ENCODE measurements at regions not wholly inside any gene's neighbourhood (a gene's known extent, or its start where the extent isn't known, plus 50 kb on each side); places are given as distances from the start of the nearest gene placed in this dataset.

DNA sequence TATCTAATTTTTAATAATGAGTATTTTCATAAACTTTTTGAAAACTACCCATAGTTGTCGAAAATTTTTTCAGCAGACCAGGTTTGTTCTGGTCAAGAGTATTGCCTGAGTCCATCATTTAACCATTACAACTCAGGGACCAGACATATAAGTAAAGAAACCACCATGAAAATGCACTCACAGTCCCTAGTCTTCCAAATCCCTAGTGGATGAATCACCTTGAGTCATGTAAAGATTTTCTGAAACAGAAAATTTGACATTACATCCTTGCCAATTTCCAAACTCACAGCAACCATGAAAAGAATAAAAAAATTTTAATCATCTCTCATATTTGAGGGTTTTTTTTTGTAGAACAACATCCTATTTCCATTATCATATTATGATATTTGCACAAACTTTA lies 1337.5 kb upstream of the CDH8 start:
- Histone ChIP-seq H3K4me3 (ENCODE audit: low read depth, low read length) (no peak overlapping the region), H3K36me3 (no peaks in the 10 kb centered on the region), H3K27ac (no peak overlapping the region), H3K9me3 (ENCODE audit: severe bottlenecking) (no peaks in the 10 kb centered on the region), H3K27me3 (ENCODE audit: insufficient read depth, low read depth, severe bottlenecking) (no peaks in the 10 kb centered on the region)
- no peak for DNase-seq
- TF ChIP-seq, protein P1, sequence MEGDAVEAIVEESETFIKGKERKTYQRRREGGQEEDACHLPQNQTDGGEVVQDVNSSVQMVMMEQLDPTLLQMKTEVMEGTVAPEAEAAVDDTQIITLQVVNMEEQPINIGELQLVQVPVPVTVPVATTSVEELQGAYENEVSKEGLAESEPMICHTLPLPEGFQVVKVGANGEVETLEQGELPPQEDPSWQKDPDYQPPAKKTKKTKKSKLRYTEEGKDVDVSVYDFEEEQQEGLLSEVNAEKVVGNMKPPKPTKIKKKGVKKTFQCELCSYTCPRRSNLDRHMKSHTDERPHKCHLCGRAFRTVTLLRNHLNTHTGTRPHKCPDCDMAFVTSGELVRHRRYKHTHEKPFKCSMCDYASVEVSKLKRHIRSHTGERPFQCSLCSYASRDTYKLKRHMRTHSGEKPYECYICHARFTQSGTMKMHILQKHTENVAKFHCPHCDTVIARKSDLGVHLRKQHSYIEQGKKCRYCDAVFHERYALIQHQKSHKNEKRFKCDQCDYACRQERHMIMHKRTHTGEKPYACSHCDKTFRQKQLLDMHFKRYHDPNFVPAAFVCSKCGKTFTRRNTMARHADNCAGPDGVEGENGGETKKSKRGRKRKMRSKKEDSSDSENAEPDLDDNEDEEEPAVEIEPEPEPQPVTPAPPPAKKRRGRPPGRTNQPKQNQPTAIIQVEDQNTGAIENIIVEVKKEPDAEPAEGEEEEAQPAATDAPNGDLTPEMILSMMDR (IDR thresholded peaks at IDR 0.05; ENCODE audit: low read depth, low read length) = no peak

DNA sequence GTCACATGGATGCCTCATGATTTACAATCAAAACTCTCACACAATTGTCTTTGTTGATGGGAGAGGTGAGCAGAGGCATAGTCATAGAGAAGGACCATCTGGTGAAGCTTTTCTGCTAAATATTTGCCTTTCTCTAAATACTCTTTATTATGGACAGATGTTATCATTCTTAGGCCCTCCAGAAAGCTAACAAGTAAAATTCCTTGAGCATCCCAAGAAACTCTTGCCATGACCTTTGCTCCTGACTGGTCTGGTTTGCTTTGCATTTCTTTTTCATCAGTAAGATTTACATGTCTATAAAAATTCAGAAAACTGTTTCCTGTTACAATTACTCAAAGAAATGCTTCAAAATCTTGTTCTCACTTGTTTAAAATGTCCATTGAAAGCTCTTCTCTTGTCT lies 1336.6 kb upstream of the CDH8 start:
- TF ChIP-seq, protein P1 (IDR thresholded peaks at IDR 0.05; ENCODE audit: low read depth, low read length) = no peak
- Histone ChIP-seq H3K27ac (no peak overlapping the region), H3K36me3 (no peaks in the 10 kb centered on the region), H3K27me3 (ENCODE audit: insufficient read depth, low read depth, severe bottlenecking) (no peaks in the 10 kb centered on the region), H3K4me3 (ENCODE audit: low read depth, low read length) (no peak overlapping the region), H3K9me3 (ENCODE audit: severe bottlenecking) (no peaks in the 10 kb centered on the region)
- DNase-seq = no peak

- H3K27ac ChIP-seq = no peak overlapping the region
- no peak overlapping the region for H3K4me3 ChIP-seq (ENCODE audit: low read depth, low read length)
- no peaks in the 10 kb centered on the region for H3K9me3 ChIP-seq (ENCODE audit: severe bottlenecking)
- no peaks in the 10 kb centered on the region for H3K27me3 ChIP-seq (ENCODE audit: insufficient read depth, low read depth, severe bottlenecking)
- no peak for DNase-seq
- no peaks in the 10 kb centered on the region for H3K36me3 ChIP-seq
- TF ChIP-seq, protein P1 (IDR thresholded peaks at IDR 0.05; ENCODE audit: low read depth, low read length) = no peak
Measured at GRCh38 chr16:63372283-63372682, 1336.0 kb upstream of the CDH8 start.

DNA sequence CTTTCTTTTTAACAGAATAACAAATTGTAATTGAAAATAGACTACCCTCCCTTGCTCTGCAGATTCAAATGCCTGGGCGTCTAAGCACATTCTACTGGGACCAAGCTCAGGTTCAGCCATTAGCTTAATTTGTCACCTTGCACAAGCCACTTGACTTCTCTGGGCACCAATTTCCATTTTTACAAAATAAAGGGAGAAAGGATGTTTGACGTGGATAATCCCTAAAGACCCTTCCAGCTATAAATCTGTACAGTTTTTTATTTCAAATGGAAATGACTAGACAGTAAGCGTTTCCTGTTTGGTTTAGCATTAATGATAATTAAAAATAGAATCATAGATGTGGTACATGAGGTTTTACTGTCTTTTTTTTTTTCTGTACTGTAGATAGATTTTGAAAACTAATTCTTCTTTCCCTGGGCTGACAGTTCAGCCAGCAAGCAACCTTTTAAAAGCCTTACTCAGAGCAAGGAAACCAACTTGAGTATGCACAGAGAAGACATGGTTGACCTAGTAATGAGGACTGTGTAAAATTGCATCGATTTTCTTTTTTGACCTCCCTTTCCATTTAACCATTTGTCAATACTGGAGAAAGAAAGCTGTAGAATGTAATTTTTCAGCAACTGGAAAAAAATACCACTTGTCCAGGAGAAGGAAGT lies 1329.5 kb upstream of the CDH8 start:
- H3K36me3 ChIP-seq = no peaks in the 10 kb centered on the region
- H3K27ac ChIP-seq = no peak overlapping the region
- no peaks in the 10 kb centered on the region for H3K27me3 ChIP-seq (ENCODE audit: insufficient read depth, low read depth, severe bottlenecking)
- no peaks in the 10 kb centered on the region for H3K9me3 ChIP-seq (ENCODE audit: severe bottlenecking)
- TF ChIP-seq, protein P1 (IDR thresholded peaks at IDR 0.05; ENCODE audit: low read depth, low read length) = no peak
- H3K4me3 ChIP-seq (ENCODE audit: low read depth, low read length) = no peak overlapping the region
- no peak for DNase-seq

GRCh38 chr16:63363738-63364137 lies 1327.5 kb upstream of the CDH8 start:
- Histone ChIP-seq H3K27me3 (ENCODE audit: insufficient read depth, low read depth, severe bottlenecking) (no peaks in the 10 kb centered on the region), H3K36me3 (no peaks in the 10 kb centered on the region), H3K27ac (no peak overlapping the region), H3K9me3 (ENCODE audit: severe bottlenecking) (no peaks in the 10 kb centered on the region), H3K4me3 (ENCODE audit: low read depth, low read length) (no peak overlapping the region)
- TF ChIP-seq, protein P1 (IDR thresholded peaks at IDR 0.05; ENCODE audit: low read depth, low read length) = no peak
- DNase-seq = no peak

- H3K4me3 ChIP-seq (ENCODE audit: low read depth, low read length) = no peak overlapping the region
- peak; percentile 19 for DNase-seq
- no peaks in the 10 kb centered on the region for H3K27me3 ChIP-seq (ENCODE audit: insufficient read depth, low read depth, severe bottlenecking)
- H3K27ac ChIP-seq = no peak overlapping the region
- no peaks in the 10 kb centered on the region for H3K36me3 ChIP-seq
- TF ChIP-seq, protein P1 (IDR thresholded peaks at IDR 0.05; ENCODE audit: low read depth, low read length) = peak; percentile 47; the same call in 1 of the 2 replicates
- H3K9me3 ChIP-seq (ENCODE audit: severe bottlenecking) = no peaks in the 10 kb centered on the region
Measured at GRCh38 chr16:63361032-63361624, 1324.9 kb upstream of the CDH8 start.
